NCI-H2227 (cell line): ENCODE measurements at regions not wholly inside any gene's neighbourhood (a gene's known extent, or its start where the extent isn't known, plus 50 kb on each side); places are given as distances from the start of the nearest gene placed in this dataset.
"Not testable (repeated sequence)": the region's sequence is repeated elsewhere in the genome, so short reads cannot be mapped to it uniquely, and the experiment has no call there.

ENCODE experiments used
- DNase-seq: peaks from one replicate; lab custom pipeline; 2025; ENCODE audit not compliant: unreplicated experiment; lab: John Stamatoyannopoulos, UW

DNA sequence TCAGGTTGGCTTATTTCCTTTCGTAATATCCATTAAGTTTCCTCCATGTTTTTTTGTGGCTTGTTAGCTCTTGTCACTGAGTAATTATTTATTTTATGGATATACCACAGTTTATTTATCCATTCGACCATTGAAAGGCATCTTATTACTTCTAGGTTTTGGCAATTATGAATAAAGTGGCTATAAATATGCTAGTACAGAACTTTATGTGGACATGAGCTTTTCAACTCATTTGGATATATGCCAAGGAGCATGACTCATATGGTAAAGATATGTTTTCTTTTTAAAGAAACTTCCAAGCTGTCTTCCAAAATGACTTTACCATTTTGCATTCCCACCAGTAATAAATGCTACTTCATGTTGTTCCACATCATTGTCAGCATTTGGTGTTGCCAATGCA lies 803.6 kb downstream of the GLUD2 start:
- no peak for DNase-seq

- DNase-seq = no peak
Measured at GRCh38 chrX:121853762-121854613, 806.6 kb downstream of the GLUD2 start.

DNA sequence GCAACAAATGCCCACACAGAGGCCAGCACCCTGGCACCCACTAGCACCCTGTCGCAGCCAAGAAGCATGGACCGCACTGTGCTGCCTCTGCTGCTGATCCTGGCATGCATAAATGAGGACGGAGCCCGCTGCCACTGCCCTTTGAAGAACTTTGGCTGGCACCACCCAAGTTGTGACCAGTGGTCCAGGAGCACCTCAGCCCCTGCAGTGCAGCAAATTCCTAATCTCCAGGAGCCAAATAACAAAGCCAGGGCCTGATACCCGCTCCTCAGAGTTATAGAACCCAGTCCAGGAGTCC lies 807.2 kb downstream of the GLUD2 start:
- DNase-seq = no peak

- DNase-seq = no peak
Measured at GRCh38 chrX:121858867-121859647, 811.6 kb downstream of the GLUD2 start.

GRCh38 chrX:121863976-121864375 lies 816.6 kb downstream of the GLUD2 start:
- no peak for DNase-seq

- DNase-seq = no peak
Measured at GRCh38 chrX:121864561-121864960, 817.2 kb downstream of the GLUD2 start.

DNA sequence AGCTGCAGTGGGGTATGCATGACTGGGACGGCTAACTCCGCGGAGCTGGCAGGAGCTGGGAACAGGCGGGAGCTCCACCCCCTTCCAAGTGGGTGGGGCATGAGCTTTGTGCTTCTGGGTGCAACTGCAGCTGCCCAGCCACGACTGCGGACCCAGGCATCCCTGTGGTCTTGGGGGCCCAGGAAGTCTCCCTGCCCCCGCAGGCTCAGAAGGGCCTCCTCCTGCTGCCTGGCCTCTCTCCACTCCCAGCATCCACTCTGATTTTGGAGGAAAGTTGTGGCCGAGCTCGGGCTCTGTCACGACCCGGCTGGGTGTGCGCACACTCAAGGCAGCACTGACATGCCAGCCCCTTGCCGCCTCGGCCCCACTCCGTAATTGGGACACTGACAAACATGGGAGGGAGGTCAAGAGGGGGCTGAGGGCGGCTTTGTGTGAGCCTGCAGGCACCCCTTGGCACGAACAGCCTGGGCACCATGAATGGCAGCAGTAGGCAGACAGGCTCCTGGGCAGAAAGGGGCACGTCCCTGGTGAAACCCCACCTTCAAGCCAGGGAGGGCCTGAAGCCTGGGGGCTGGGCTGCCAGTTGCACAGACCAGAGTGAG lies 822.6 kb downstream of the GLUD2 start:
- no peak for DNase-seq

DNA sequence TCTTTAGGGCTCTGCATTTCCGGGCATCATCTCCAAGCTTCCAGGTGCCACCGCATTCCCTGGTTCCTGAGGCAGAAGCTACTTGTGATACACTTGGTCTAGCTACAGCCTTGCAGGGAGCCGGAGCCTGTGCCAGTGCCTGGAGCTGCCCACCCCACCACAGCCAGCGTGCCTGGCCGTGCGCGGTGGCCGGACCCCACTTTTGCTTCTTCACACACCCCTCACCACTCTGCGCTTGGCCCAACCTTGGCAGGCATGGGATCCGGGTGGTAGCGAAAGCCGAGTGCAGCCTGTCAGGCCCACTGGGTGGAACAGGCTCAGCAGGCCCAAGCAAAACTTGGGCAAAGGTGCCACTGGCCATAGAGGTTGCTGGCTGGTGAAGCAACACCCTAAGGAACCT lies 823.7 kb downstream of the GLUD2 start:
- no peak for DNase-seq

GRCh38 chrX:121876305-121876704 lies 828.9 kb downstream of the GLUD2 start:
- no peak for DNase-seq

DNA sequence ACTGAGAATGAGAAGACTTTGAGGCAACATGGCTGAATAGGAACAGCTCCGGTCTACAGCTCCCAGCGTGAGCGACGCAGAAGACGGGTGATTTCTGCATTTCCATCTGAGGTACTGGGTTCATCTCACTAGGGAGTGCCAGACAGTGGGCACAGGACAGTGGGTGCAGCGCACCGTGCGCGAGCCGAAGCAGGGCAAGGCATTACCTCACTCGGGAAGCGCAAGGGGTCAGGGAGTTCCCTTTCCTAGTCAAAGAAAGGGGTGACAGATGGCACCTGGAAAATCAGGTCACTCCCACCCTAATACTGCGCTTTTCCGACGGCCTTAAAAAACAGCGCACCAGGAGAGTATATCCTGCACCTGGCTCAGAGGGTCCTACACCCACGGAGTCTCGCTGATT lies 829.9 kb downstream of the GLUD2 start:
- DNase-seq = not testable (repeated sequence)

DNA sequence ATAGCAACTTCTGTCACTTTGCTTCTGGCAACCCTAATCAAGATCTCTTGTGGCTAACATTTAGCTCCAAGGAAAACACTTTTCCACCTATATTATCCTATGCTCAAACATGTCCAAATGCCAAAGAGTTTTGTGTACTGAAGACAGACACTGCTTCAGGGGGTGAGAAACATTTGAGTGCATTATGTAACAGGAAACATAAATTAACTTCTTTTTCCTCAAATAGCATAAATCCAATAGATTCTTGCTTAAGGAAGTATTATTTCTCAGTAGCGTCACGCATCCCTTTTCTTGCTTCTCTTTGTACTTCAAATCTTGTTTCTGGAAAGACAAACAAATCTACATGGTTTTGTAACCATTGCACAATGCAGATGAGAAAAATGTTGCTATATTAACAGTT lies 839.1 kb downstream of the GLUD2 start:
- DNase-seq = no peak

DNA sequence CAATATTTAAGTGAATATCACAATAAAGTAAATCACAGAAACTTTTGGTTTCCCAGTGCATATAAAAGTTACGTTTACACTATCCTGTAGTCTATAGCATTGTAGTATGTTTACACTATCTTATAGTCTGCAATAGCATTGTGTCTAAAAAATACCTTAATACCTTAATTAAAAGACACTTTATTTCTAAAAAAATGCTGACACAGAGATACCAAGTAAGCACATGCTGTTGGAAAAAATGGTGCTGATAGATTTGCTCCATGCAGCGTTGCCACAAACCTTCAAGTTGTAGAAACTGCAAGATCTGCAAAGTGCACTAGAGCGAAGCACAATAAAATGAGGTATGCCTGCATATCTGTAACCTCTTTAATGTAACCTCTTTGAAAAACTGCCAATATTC lies 847.3 kb downstream of the GLUD2 start:
- DNase-seq = no peak

DNA sequence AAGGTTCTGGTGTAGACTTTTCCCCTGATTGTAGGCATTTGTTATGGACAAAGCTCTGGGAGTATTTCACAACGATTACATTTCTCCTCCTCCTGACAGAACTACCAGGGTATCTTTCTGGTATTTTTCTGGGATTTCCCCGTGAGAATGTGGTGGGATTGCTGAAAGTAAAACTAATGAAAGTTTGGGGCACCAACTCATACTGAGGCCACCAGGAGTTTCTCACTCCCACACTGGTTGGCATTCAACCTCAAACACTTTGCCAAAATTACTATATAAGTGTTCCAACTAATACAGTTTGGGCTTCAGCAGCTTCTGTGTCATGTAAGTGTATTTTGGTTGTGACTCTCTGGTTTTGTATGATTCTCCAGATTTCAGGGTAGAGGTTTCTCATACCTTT lies 855.1 kb downstream of the GLUD2 start:
- DNase-seq = no peak

DNA sequence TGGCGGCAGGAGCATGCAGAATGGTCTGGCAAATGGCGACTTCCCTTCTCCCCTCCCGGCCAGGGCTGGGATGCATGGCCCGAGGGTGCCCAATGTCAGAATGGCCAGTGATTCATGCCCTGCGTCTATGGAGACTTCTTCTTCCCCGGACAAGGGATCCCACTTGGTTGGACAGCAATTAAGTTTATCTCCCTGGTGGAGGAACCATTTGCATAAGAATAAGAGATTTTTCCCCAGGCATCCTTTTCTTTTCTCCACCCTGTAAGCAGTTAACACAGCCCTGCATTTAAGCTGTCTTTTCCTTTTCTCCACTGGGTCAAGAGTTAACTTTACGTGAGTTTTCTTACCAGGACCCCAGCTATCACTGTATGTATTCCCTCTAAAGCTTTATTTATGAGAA lies 856.6 kb downstream of the GLUD2 start:
- DNase-seq = no peak

- DNase-seq = no peak
Measured at GRCh38 chrX:121921258-121921657, 873.8 kb downstream of the GLUD2 start.

- DNase-seq = no peak
Measured at GRCh38 chrX:121931567-121931966, 884.2 kb downstream of the GLUD2 start.

DNA sequence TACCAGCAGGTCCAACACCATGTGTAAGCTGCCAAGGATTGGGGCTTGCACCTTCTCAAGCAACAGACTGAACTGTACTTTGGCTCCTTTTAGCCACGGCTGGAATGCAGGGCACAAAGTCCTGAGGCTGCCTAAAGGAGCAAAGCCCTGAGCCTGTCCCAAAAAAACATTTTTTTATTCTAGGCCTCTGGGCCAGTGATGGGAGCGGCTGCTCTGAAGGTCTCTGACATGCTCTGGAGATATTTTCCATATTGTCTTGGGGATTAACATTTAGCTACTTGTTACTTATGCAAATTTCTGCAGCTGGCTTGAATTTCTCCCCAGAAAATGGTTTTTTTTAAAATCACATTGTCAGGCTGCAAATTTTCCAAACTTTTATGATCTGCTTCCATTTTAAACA lies 885.3 kb downstream of the GLUD2 start:
- DNase-seq = no peak

DNA sequence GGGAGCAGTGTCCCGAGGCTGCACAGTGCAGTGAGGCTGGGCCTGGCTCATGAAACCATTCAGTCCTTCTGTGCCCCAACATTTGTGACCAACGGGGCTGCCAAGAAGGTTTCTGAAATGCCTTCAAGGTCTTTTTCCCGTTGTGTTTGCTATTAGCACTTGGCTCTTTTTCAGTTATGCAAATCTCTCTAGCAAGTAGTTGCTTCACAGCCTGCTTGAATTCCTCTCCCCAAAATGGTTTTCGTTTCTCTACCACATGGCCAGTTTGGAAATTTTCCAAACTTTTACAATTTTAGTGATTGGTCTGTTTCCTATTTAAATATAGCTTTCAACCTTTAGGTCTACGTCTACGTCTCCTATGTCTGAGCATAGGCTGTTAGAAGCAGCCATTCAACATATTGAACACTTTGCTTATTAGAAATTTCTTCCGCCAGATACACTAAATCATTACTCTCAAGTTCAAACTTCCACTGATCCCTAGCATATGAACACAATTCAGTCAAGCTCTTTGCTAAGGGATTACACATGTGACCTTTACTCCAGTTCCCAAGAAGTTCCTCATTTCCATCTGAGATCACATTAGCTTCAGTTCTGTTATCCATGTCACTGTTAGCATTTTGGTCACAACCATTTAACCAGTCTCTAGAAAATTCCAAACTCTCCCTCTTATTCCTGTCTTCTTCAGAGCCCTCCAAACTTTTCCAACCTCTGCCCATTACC lies 901.8 kb downstream of the GLUD2 start:
- no peak for DNase-seq

GRCh38 chrX:121958886-121959285 lies 911.5 kb downstream of the GLUD2 start:
- no peak for DNase-seq

DNA sequence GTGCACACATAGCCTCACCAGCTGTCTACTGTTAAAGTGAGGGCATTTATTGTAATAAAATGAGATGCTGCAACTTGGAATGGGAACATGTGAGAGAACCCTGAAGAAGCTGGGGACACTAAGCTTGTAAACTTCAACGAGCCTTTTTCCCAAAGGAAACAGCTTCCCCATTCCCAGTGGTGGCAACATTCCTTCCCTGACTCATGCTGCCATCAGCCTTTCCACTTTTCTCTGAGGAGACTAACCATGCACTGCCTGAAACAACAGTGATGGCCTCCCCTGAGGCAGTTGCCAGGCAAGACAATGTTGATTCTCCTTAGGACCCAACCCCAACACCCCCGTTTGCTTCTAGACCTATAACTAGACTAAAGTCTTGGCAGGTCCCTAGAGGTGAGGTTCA lies 928.3 kb downstream of the GLUD2 start:
- no peak for DNase-seq

DNA sequence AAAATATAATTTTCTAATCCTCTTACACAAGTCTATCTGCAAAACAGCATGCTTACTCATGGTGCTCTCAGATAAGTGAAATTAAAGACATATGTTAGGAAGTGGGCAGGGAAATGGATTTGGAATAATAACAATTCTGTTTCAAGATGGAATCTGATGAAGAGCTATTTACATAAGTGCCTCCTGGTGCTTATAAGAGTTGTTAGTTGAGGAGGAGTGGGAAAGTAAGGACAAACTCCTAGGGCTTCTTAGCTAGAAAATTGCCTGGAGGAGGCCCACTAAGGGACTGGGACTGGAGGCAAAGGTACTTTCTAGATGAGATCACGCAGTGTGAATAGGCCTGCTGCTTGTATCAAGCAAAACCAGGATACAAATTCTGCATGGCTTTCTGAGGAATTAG lies 939.8 kb downstream of the GLUD2 start:
- no peak for DNase-seq

DNA sequence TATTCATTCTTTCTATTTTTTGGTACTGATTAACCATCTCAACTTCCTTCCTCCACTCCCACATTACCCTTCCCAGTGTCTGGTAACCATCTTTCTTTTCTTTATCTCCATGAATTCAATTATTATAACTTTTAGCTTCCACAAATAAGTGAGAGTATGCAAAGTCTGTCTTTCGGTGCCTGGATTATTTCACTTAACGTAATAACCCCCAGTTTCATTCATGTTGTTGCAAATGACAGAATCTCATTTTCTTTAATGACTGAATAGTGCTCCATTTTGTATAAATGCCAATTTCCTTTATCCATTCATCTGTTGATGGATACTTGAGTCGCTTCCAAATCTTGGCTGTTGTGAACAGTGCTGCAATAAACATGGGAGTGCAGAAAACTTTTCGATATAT lies 940.4 kb downstream of the GLUD2 start:
- DNase-seq = no peak
